IPS-NIHi7 (cell line): ENCODE measurements at regions not wholly inside any gene's neighbourhood (a gene's known extent, or its start where the extent isn't known, plus 50 kb on each side); places are given as distances from the start of the nearest gene placed in this dataset.
"Not testable (repeated sequence)": the region's sequence is repeated elsewhere in the genome, so short reads cannot be mapped to it uniquely, and the experiment has no call there.

Experiments used
- DNase-seq: peaks from one replicate; pipeline ENCODE4 v3.0.0; 2012; ENCODE audit warnings: mixed read lengths; ENCODE audit errors: extremely low spot score

- DNase-seq = not testable (repeated sequence)
Observed at GRCh38 chr20:18876394-18876793, 62.8 kb downstream of the SCP2D1 start.

GRCh38 chr20:18879262-18879661, 65.7 kb downstream of the SCP2D1 start:
- no peak for DNase-seq

GRCh38 chr20:18886756-18887155, 73.2 kb downstream of the SCP2D1 start:
- DNase-seq = no peak

- no peak for DNase-seq
Observed at GRCh38 chr20:18901980-18902737, 88.6 kb downstream of the SCP2D1 start.

- peak; percentile 26 for DNase-seq
Observed at GRCh38 chr20:18904192-18904591, 90.6 kb downstream of the SCP2D1 start.

GRCh38 chr20:18904624-18905023, 91.0 kb downstream of the SCP2D1 start:
- DNase-seq = peak; percentile 39

- no peak for DNase-seq
Observed at GRCh38 chr20:18906046-18906445, 92.5 kb downstream of the SCP2D1 start.

- no peak for DNase-seq
Observed at GRCh38 chr20:18907353-18907752, 93.8 kb downstream of the SCP2D1 start.

- no peak for DNase-seq
Observed at GRCh38 chr20:18908109-18908508, 94.5 kb downstream of the SCP2D1 start.

GRCh38 chr20:18909254-18909653, 95.7 kb downstream of the SCP2D1 start:
- no peak for DNase-seq

GRCh38 chr20:18913701-18914100, 100.1 kb downstream of the SCP2D1 start:
- no peak for DNase-seq

- DNase-seq = no peak
Observed at GRCh38 chr20:18914796-18915195, 101.2 kb downstream of the SCP2D1 start.

- DNase-seq = no peak
Observed at GRCh38 chr20:18916886-18917750, 103.5 kb downstream of the SCP2D1 start.

GRCh38 chr20:18919996-18920395, 106.4 kb downstream of the SCP2D1 start:
- DNase-seq = no peak

- no peak for DNase-seq
Observed at GRCh38 chr20:18921291-18921690, 107.7 kb downstream of the SCP2D1 start.

GRCh38 chr20:18922251-18922650, 108.7 kb downstream of the SCP2D1 start:
- no peak for DNase-seq

GRCh38 chr20:18922898-18923297, 109.3 kb downstream of the SCP2D1 start:
- no peak for DNase-seq

GRCh38 chr20:18926965-18927364, 113.4 kb downstream of the SCP2D1 start:
- DNase-seq = no peak

- DNase-seq = no peak
Observed at GRCh38 chr20:18928626-18929025, 115.0 kb downstream of the SCP2D1 start.

GRCh38 chr20:18929800-18930199, 116.2 kb downstream of the SCP2D1 start:
- no peak for DNase-seq

GRCh38 chr20:18943542-18943941, 130.0 kb downstream of the SCP2D1 start:
- no peak for DNase-seq

- no peak for DNase-seq
Observed at GRCh38 chr20:18956890-18957289, 143.3 kb downstream of the SCP2D1 start.

- no peak for DNase-seq
Observed at GRCh38 chr20:18957328-18957727, 143.7 kb downstream of the SCP2D1 start.
